ENCODE measurements at regions not wholly inside any gene's neighbourhood (a gene's known extent, or its start where the extent isn't known, plus 50 kb on each side); places are given as distances from the start of the nearest gene placed in this dataset.
"Not testable (repeated sequence)": the region's sequence is repeated elsewhere in the genome, so short reads cannot be mapped to it uniquely, and the experiment has no call there.

DNA sequence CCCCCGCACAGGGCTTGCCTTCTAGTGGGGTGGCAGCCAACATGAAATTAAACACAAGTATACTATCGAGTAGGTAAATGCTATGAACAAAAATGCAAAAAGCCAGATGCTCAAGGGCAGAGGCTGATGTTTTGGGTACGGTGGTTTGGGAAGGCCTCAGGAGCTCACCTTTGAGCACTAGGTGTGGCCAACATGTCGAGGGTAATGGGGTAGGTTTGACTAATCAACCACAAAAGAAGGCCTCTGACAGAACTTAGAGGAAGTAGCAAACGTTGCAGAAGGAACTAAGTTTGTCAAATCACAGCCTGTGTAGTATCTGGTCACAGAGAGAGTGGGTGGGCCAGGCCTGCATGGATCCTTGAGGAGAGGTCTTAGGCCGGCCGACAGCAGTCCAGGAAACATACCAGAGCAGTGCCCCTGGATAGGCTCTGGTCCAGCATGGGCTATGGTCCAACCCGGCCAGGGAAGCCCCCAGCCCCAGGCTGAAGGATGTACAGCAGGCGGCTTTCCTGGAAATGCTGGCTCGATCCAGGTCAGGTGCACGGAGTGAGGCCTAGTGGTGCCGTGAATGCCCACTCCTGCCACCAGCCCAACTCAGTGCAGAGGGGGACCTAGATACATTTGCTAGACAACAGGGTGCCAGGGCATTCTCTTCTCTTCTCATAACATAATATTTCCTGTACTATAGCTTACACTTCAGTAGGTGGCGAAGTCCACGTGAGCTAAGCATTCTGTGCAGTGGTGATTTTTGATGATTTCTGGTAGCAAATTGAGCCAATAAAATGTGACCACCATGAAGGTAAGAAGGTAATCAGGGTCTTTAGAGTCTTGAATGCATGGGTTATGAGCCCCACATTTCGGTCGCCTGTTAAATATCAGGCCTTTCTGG, 56.3 kb upstream of the CD93 start:
- POLR2A ChIA-PET: interaction anchor here (1.0 kb wide), 1 partner anchor 207 kb away, joined by 5 read pairs; no protein-coding TSS in a partner anchor

DNA sequence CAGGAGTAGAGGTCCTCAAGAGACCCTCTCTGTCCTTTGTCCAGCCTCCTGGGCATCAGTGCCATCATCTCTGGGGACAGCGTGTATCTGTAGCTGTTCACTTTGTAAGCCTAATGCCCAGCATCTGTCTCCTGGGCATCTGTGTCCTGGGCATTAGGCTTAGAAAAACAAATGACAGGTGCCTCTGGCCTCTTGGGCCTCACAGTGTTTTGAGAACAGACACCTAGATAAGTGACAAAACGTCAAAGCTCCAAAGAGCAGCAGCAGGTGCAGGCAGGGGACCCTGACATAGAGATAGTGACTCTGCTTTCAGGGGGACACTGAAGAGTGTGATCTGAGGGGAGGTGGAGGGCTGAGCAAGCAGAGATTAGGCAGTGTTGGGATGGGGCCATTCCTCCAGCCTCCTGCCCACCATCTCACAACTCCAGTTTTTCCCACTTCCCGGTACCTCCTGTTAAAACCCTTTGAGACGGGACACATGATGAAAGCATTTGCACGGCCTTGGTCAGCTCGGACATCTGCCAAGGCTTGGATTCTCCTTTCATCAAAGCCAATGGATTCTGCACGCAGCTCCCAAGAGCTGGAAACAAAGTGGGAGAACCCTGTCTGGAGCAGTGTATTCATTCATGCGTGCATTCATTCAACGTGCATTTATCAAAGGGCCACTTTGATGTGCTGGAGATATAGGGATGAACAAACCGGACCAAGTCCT, 55.5 kb upstream of the CD93 start:
- H3K36me3 Mint-ChIP-seq (ENCODE audit: low read depth): no peaks in the 10 kb centered on the region
- no peaks in the 10 kb centered on the region for H3K27me3 Mint-ChIP-seq
- no peak for DNase-seq
- ATAC-seq: no peak
- POLR2A ChIA-PET: no interaction called here
- TF ChIP-seq, protein P1, sequence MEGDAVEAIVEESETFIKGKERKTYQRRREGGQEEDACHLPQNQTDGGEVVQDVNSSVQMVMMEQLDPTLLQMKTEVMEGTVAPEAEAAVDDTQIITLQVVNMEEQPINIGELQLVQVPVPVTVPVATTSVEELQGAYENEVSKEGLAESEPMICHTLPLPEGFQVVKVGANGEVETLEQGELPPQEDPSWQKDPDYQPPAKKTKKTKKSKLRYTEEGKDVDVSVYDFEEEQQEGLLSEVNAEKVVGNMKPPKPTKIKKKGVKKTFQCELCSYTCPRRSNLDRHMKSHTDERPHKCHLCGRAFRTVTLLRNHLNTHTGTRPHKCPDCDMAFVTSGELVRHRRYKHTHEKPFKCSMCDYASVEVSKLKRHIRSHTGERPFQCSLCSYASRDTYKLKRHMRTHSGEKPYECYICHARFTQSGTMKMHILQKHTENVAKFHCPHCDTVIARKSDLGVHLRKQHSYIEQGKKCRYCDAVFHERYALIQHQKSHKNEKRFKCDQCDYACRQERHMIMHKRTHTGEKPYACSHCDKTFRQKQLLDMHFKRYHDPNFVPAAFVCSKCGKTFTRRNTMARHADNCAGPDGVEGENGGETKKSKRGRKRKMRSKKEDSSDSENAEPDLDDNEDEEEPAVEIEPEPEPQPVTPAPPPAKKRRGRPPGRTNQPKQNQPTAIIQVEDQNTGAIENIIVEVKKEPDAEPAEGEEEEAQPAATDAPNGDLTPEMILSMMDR (IDR thresholded peaks at IDR 0.05): no peak
- H3K9me3 Mint-ChIP-seq: no peaks in the 10 kb centered on the region
- CTCF ChIA-PET: no interaction called here
- no peak overlapping the region for H3K27ac Mint-ChIP-seq
- no peak overlapping the region for H3K4me3 Mint-ChIP-seq
- intact Hi-C loops (cut with micrococcal nuclease): no loop called here
- peaks cover 17% of the 10 kb centered on the region for H3K4me1 Mint-ChIP-seq (ENCODE audit: low read depth)

More for the DNA sequence above, 56.3 kb upstream of the CD93 start:
- CTCF ChIA-PET: no interaction called here
- Mint-ChIP-seq H3K4me3 (no peak overlapping the region), H3K4me1 (ENCODE audit: low read depth) (peaks cover 17% of the 10 kb centered on the region), H3K36me3 (ENCODE audit: low read depth) (no peaks in the 10 kb centered on the region), H3K27ac (no peak overlapping the region), H3K27me3 (no peaks in the 10 kb centered on the region), H3K9me3 (no peaks in the 10 kb centered on the region)
- peak; percentile 60 for ATAC-seq
- TF ChIP-seq, protein P1 (IDR thresholded peaks at IDR 0.05): no peak
- peak; percentile 20 for DNase-seq
- intact Hi-C loops (cut with micrococcal nuclease): no loop called here

DNA sequence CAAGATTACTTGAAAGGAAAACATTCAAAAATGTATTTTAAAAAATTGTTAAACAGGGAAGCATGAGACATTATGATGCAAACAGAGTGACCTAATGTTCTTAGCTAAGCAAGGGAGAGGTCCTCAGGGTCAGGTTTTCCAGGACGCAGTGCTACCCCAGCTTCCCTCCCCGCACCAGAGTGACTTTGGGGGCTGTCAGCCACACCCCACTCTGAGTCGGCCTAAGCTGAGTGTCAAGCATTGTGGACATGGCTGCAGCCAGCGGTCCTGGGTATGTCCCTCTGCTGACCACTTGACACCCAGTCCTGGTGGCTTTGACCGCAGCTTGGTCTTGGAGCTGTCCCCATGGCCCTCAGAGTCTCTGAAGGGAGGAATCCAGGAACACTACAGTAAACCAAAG, 54.9 kb upstream of the CD93 start:
- ChIA-PET CTCF (no interaction called here), POLR2A (no interaction called here)
- TF ChIP-seq, protein P1 (IDR thresholded peaks at IDR 0.05): no peak
- Mint-ChIP-seq H3K9me3 (no peaks in the 10 kb centered on the region), H3K4me3 (no peak overlapping the region), H3K36me3 (ENCODE audit: low read depth) (no peaks in the 10 kb centered on the region), H3K27me3 (no peaks in the 10 kb centered on the region), H3K4me1 (ENCODE audit: low read depth) (peaks cover 17% of the 10 kb centered on the region), H3K27ac (no peak overlapping the region)
- intact Hi-C loops (cut with micrococcal nuclease): no loop called here
- no peak for ATAC-seq
- no peak for DNase-seq

DNA sequence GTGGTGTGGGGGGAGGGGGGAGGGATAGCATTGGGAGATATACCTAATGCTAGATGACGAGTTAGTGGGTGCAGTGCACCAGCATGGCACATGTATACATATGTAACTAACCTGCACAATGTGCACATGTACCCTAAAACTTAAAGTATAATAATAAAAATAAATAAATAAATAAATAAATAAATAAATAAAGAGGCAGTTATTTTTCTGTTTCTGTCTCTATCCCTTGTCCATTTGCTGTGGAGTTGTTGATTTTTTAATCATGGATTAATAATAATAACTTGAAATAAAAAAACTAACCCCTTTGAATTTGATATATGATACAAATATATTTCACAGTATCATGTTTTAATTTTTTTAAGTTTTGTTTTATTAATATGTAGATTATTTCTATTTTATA, 53.9 kb upstream of the CD93 start:
- H3K9me3 Mint-ChIP-seq; H3K27me3 Mint-ChIP-seq; DNase-seq; intact Hi-C loops (cut with micrococcal nuclease); ATAC-seq; CTCF ChIA-PET; POLR2A ChIA-PET; H3K27ac Mint-ChIP-seq; H3K4me3 Mint-ChIP-seq; H3K36me3 Mint-ChIP-seq (ENCODE audit: low read depth): not testable (repeated sequence)
- peaks cover 17% of the 10 kb centered on the region for H3K4me1 Mint-ChIP-seq (ENCODE audit: low read depth)

DNA sequence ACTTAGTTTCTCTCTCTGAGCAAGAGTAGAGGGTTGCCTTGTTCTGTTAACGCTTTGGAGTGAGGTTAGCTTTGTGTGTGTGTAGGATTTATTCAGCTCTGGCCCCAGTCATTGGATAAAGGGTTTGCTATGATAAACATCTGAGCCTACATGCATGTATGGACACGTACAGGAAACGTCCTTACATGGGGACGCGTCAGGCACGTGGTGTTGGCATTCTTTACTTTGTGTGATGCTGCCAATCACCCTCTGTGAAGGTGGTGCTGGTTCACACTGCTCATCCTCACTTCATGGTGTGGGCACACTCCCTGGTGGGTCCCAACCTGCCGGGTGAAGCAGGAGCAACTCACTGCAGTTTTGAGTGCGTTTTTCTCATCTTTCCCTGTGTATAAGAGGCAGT, 53.4 kb upstream of the CD93 start:
- TF ChIP-seq, protein P1 (IDR thresholded peaks at IDR 0.05): no peak
- no peaks in the 10 kb centered on the region for H3K9me3 Mint-ChIP-seq
- POLR2A ChIA-PET: no interaction called here
- CTCF ChIA-PET: no interaction called here
- no peaks in the 10 kb centered on the region for H3K27me3 Mint-ChIP-seq
- no peaks in the 10 kb centered on the region for H3K36me3 Mint-ChIP-seq (ENCODE audit: low read depth)
- H3K27ac Mint-ChIP-seq: no peak overlapping the region
- intact Hi-C loops (cut with micrococcal nuclease): no loop called here
- peaks cover 17% of the 10 kb centered on the region for H3K4me1 Mint-ChIP-seq (ENCODE audit: low read depth)
- no peak overlapping the region for H3K4me3 Mint-ChIP-seq
- ATAC-seq (no peak), DNase-seq (no peak)

All from activated CD8-positive, alpha-beta T cell treated with anti-CD3 and anti-CD28 coated beads for 36 hours (primary cell).